Amniotic stem cell (primary cell): ENCODE measurements at regions not wholly inside any gene's neighbourhood (a gene's known extent, or its start where the extent isn't known, plus 50 kb on each side); places are given as distances from the start of the nearest gene placed in this dataset.

Source experiments
- DNase-seq: peaks from one replicate; lab custom pipeline; 2025; lab: John Stamatoyannopoulos, UW

GRCh38 chr2:34403512-34403911, 804.4 kb upstream of the FAM98A start:
- DNase-seq: no peak

- no peak for DNase-seq
Measured at GRCh38 chr2:34402376-34402775, 803.3 kb upstream of the FAM98A start.

- DNase-seq: no peak
Measured at GRCh38 chr2:34401186-34401585, 802.1 kb upstream of the FAM98A start.

- DNase-seq: no peak
Measured at GRCh38 chr2:34388446-34388845, 789.3 kb upstream of the FAM98A start.

GRCh38 chr2:34387536-34387935, 788.4 kb upstream of the FAM98A start:
- no peak for DNase-seq

- no peak for DNase-seq
Measured at GRCh38 chr2:34379586-34379985, 780.5 kb upstream of the FAM98A start.

- DNase-seq: no peak
Measured at GRCh38 chr2:34373586-34374233, 774.6 kb upstream of the FAM98A start.

GRCh38 chr2:34372967-34373366, 773.9 kb upstream of the FAM98A start:
- no peak for DNase-seq

GRCh38 chr2:34371711-34372110, 772.6 kb upstream of the FAM98A start:
- no peak for DNase-seq

- no peak for DNase-seq
Measured at GRCh38 chr2:34368304-34368703, 769.2 kb upstream of the FAM98A start.

- no peak for DNase-seq
Measured at GRCh38 chr2:34365932-34366331, 766.8 kb upstream of the FAM98A start.

- DNase-seq: no peak
Measured at GRCh38 chr2:34365512-34365911, 766.4 kb upstream of the FAM98A start.

GRCh38 chr2:34353509-34354113, 754.5 kb upstream of the FAM98A start:
- no peak for DNase-seq

GRCh38 chr2:34349527-34349926, 750.4 kb upstream of the FAM98A start:
- no peak for DNase-seq

- DNase-seq: no peak
Measured at GRCh38 chr2:34345030-34345429, 745.9 kb upstream of the FAM98A start.

- no peak for DNase-seq
Measured at GRCh38 chr2:34340307-34340706, 741.2 kb upstream of the FAM98A start.

- no peak for DNase-seq
Measured at GRCh38 chr2:34337735-34338134, 738.6 kb upstream of the FAM98A start.

- DNase-seq: no peak
Measured at GRCh38 chr2:34332813-34333212, 733.7 kb upstream of the FAM98A start.

GRCh38 chr2:34320056-34320455, 721.0 kb upstream of the FAM98A start:
- no peak for DNase-seq

GRCh38 chr2:34317797-34318196, 718.7 kb upstream of the FAM98A start:
- DNase-seq: no peak

- DNase-seq: no peak
Measured at GRCh38 chr2:34316788-34317187, 717.7 kb upstream of the FAM98A start.

- DNase-seq: no peak
Measured at GRCh38 chr2:34311816-34312215, 712.7 kb upstream of the FAM98A start.

GRCh38 chr2:34308140-34308539, 709.0 kb upstream of the FAM98A start:
- DNase-seq: no peak

GRCh38 chr2:34307636-34308035, 708.5 kb upstream of the FAM98A start:
- no peak for DNase-seq
